DMS114 treated with DMSO at 0.1 percent for 48 hours (cell line): ENCODE measurements at regions not wholly inside any gene's neighbourhood (a gene's known extent, or its start where the extent isn't known, plus 50 kb on each side); places are given as distances from the start of the nearest gene placed in this dataset.

Experiments used
- DNase-seq: peaks from one replicate; lab custom pipeline; 2025; ENCODE audit not compliant: unreplicated experiment; lab: John Stamatoyannopoulos, UW

- no peak for DNase-seq
Observed at GRCh38 chr6:145031001-145031400, 704.3 kb downstream of the EPM2A start.

GRCh38 chr6:145031962-145032361 lies 703.4 kb downstream of the EPM2A start:
- DNase-seq, result no peak

DNA sequence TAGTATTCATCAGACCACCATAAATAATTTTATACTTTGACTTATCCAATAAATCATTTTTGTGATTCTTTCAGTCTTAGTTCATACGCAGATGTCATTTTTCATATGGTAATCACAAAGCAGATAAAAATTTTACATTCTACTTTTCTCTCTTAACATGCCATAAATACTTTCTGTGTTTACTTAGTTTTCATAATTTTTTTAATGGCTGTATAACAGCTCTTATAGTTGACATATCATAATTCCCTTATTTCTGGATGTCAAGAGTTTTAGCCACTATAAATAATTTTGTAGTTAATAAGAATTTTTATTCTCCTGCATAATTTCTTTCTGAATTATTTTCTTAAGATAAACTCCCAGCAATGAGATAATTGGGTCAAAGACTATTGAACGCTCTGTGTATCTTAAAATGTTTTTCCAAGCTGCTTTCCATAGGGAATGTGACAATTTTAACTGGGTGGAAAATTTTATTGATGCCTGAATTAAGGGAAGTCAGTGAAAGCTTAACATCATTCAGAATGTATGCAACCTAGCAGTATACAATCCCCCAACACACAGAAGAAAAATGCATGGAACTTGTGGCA lies 702.7 kb downstream of the EPM2A start:
- DNase-seq, result no peak

DNA sequence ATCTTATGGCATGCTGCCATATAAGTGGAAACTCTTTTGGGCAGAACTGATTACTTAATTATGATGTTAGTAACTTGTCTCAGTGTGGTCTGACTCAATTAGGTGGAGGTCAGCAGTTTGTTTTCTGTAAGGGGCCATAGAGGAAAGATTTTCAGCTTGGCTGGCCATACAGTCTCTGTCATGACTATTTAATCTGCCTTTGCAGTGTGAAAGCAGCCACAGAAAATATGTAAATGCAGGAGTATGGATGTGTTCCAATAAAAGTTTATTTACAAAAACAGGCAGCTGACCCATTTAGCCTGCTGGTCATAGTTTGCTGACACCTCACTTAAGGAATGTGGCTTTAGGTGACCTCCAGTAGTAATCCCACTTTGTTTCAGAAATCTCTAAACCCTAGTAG lies 700.7 kb downstream of the EPM2A start:
- no peak for DNase-seq

DNA sequence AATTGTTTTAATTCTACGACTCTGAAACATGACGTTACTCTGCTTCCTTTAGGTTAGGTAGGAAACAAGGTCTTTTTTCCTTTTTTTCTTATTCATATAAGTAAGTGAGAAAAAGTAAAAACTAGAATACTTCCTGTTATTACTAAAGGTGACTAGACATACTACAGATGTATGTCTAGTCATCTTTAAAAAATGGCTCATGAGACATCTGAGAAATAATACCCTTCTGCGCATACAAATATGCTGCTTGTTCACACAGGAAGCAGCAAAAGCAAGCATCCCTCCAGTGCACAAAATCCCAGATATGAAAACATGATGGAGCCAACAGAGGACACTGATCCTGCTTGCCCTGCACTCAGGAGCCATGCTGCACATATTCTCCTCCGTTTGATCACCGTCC lies 699.1 kb downstream of the EPM2A start:
- DNase-seq, result no peak

GRCh38 chr6:145036848-145037567 lies 698.3 kb downstream of the EPM2A start:
- no peak for DNase-seq

DNA sequence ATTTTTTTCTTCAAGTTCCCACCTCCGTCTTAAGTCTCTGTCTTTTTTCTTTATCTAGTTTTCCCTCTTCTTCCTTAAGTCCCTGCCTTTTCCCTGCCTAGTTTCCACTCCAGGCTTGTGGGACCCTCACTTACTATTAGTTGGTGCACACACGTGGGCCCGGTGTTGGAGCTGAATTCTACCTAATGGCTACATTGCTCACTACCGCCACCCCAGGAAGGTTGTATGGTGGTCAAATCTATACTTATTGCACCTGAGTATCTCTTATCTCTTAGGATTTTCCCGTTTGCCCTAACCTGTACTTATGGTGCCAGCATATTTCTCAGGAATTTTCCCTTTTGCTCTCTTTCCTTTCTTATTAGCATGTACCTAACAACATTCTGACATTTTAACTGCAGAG lies 692.8 kb downstream of the EPM2A start:
- DNase-seq, result no peak

DNA sequence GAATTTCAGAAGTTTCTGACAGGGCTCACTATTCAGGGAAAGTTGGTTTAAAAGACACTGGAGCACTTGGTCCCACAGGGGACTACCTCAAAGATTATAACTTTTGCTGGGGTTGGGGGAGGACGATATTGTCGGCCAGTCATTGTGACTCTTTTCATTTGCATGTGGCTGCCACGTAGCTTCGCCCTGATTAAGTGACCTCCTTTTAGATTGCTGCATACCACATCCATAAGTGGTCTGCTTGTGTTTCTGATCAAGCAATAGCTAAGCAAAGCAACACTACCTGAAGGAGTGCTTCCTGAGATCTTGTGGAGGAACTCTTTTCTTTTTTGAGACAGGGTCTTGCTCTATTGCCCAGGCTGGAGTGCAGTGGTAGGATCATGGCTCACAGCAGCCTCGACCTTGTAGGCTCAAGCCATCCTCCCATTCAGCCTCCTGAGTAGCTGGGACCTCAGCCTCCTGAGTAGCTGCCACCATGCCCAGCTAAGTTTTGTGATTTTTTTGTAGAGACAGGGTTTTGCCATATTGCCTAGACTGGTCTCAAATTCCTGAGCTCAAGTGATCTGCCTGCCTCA lies 691.3 kb downstream of the EPM2A start:
- no peak for DNase-seq

DNA sequence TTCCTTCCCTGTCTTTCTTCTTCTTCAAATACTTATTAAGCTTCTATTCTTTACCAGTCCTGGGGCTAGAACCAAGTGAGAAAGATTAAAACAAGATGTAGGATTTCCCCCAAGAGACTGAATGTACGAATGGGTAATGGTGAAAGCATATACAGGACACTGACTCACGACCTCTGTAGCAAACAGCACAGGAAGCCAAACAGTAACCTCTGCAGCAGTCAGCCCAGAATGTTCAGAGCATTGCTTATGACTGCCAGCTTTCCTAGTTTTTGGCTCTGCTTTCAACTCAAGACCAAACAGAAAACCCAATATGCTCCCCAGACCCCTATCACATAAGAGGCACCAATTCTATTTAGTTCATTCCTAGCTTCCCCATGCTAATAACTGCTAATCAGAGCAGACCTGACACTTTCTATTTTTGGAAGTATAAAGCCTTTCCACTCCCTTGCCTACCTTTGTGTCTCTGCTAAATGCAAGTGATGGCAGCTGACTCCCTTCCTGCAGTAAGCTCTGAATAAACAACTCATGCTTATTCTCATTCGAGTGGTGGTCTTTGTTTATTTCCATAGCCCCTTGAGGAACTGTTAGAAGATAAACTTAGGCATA lies 690.6 kb downstream of the EPM2A start:
- no peak for DNase-seq

GRCh38 chr6:145045582-145045981 lies 689.7 kb downstream of the EPM2A start:
- no peak for DNase-seq

- DNase-seq, result no peak
Observed at GRCh38 chr6:145047891-145048290, 687.4 kb downstream of the EPM2A start.

GRCh38 chr6:145051661-145052060 lies 683.7 kb downstream of the EPM2A start:
- no peak for DNase-seq

DNA sequence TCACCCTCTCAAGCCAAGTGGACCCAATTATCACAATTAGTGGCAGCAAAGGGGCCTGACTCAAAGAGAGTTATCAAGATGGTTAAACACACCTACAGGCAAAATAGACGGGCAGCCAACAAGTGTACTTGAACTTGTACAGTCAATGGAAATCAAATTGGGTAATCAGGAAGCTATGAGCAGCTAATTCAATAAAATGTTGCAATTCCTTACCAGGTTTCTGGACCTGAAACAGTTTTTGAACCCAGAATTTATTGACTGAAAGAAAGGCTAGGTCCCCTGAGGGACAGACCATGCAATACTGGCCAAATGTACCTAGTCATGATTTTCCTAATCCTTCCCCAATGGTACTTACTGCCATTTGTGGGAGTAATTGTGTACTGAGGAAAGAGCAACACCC lies 679.8 kb downstream of the EPM2A start:
- no peak for DNase-seq

GRCh38 chr6:145060714-145061113 lies 674.6 kb downstream of the EPM2A start:
- DNase-seq, result no peak

DNA sequence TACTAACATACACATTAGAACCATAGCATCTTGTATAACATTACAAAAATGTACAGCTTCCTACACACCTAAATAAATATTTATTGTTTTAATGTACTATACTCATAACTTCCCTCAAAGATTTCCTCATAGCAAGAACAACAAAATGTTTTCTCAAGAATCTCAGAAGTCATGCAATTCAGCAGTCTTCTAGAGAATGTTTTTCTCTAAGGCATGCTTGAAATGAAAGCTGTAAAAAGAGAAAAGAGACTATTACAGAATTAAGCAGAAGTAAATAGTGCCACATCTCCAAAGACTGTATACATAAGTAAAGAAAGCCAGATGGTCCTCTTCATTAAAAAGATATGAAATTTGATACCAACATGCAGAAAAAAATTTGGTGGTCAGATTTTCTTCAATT lies 672.2 kb downstream of the EPM2A start:
- no peak for DNase-seq

GRCh38 chr6:145067430-145067829 lies 667.9 kb downstream of the EPM2A start:
- no peak for DNase-seq

- no peak for DNase-seq
Observed at GRCh38 chr6:145068577-145068976, 666.7 kb downstream of the EPM2A start.

GRCh38 chr6:145069966-145070365 lies 665.4 kb downstream of the EPM2A start:
- DNase-seq, result no peak

- DNase-seq, result no peak
Observed at GRCh38 chr6:145070791-145071190, 664.5 kb downstream of the EPM2A start.

DNA sequence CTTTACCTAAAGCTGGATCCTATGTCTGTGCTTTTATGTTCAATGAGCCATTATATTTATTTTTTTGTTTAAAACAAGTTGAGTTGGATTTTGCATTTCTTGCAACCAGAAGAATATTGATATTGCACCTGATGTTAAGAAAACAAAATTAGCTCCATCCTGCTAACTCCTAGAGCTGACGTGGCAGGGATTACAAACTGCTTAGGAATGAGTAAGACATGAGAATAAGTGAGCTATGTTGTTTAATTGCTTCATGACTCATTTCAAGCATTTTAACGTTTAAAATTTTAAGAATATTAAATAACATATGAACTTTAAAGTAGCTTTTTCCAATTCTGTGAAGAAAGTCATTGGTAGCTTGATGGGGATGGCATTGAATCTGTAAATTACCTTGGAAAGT lies 663.5 kb downstream of the EPM2A start:
- DNase-seq, result no peak

DNA sequence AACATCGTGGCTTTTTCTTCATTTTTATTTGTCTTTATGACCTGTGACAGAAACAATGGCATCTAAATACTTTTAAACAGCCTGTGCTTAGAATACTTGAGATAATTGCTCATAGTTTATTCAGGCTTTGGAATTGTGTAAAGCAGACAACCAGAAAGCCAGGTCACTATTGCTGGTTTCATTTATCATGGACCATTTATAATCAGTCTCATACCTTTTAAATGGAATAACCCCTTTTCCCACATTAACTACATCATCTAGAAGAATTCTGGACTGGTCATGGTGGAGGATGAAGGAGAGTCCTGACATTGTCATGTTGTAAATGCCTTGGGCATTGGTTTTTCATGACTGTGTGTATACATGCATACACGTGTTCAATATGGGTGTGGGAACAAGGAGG lies 661.5 kb downstream of the EPM2A start:
- DNase-seq, result no peak

DNA sequence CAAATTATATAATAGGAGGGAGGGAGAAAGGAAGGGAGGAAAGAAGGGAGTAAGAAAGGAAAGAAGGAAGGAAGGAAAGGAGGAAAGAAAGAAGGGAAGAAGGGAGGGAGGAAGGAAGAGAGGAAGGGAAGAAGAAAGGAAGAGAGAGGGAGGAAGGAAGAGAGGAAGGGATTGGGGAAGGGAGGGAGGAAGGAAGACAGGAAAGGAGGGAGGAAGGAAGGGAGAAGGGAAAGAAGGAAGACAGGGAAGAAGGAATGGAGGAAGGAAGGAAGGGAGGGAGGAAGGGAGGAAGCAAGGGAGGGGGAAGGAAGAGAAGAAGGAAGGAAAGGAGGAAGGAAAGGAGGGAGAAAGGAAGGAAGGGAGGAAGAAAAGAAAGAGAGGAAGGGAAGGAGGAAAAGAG lies 660.5 kb downstream of the EPM2A start:
- no peak for DNase-seq
